OCI-LY1 (cell line): ENCODE measurements at regions not wholly inside any gene's neighbourhood (a gene's known extent, or its start where the extent isn't known, plus 50 kb on each side); places are given as distances from the start of the nearest gene placed in this dataset.
"Not testable (repeated sequence)": the region's sequence is repeated elsewhere in the genome, so short reads cannot be mapped to it uniquely, and the experiment has no call there.

Experiments
- H2AFZ ChIP-seq: fragments of 200-600 bp; sonication (generic), shearing (Covaris generic); 2 replicates; pipeline ENCODE4 v1.6.0; 2014; ENCODE audit warnings: antibody characterized with exemption, mild to moderate bottlenecking, low read length
- H3F3A ChIP-seq: fragments of 200-600 bp; sonication (generic), shearing (Covaris generic); 2 replicates; pipeline ENCODE4 v1.6.0; 2014; ENCODE audit warnings: mild to moderate bottlenecking, antibody characterized with exemption, low read length, moderate library complexity; ENCODE audit not compliant: insufficient read depth
- H3K27ac ChIP-seq: fragments of 200-600 bp; sonication (generic); 2 replicates; pipeline ENCODE4 v1.5.1; 2014; ENCODE audit warnings: low read length, mixed run types, mild to moderate bottlenecking, low read depth; ENCODE audit not compliant: poor library complexity, severe bottlenecking
- H3K27me3 ChIP-seq: fragments of 200-600 bp; sonication (generic); 2 replicates; pipeline ENCODE4 v1.6.0; 2014; ENCODE audit warnings: antibody characterized with exemption, mild to moderate bottlenecking, low read length, moderate library complexity; ENCODE audit not compliant: insufficient read depth
- H3K36me3 ChIP-seq: fragments of 200-600 bp; sonication (generic); 2 replicates; pipeline ENCODE4 v1.6.1; 2014; ENCODE audit warnings: mild to moderate bottlenecking, antibody characterized with exemption, low read length, moderate library complexity, mixed read lengths; ENCODE audit not compliant: insufficient read depth
- H3K4me1 ChIP-seq: fragments of 200-600 bp; sonication (generic); 2 replicates; pipeline ENCODE4 v1.5.1; 2014; ENCODE audit warnings: mild to moderate bottlenecking, low read length, moderate library complexity; ENCODE audit not compliant: insufficient read depth, severe bottlenecking
- H3K4me2 ChIP-seq: fragments of 200-600 bp; sonication (generic), shearing (Covaris generic); 2 replicates; pipeline ENCODE4 v1.6.1; 2014; ENCODE audit warnings: low read length
- H3K4me3 ChIP-seq: fragments of 200-600 bp; sonication (generic); 2 replicates; pipeline ENCODE4 v1.5.1; 2014; ENCODE audit warnings: low read length, low read depth, mild to moderate bottlenecking, mixed read lengths; ENCODE audit not compliant: poor library complexity, severe bottlenecking
- H3K79me2 ChIP-seq: fragments of 200-600 bp; shearing (Covaris generic); 2 replicates; pipeline ENCODE4 v1.6.1; 2016; ENCODE audit warnings: mixed run types, low read length, mixed read lengths; ENCODE audit not compliant: insufficient read depth
- H3K9ac ChIP-seq: fragments of 200-600 bp; sonication (generic), shearing (Covaris generic); 2 replicates; pipeline ENCODE4 v1.6.1; 2014; ENCODE audit warnings: mild to moderate bottlenecking, low read length, mixed read lengths
- H3K9me2 ChIP-seq: fragments of 200-600 bp; sonication (generic), shearing (Covaris generic); 2 replicates; pipeline ENCODE4 v1.6.1; 2014; ENCODE audit warnings: low read depth, mild to moderate bottlenecking, low read length, mixed read lengths
- H3K9me3 ChIP-seq: fragments of 200-600 bp; shearing (Covaris generic); 2 replicates; pipeline ENCODE4 v1.6.1; 2014; ENCODE audit warnings: low read length, mixed read lengths
- H4K20me1 ChIP-seq: fragments of 200-600 bp; sonication (generic), shearing (Covaris generic); 2 replicates; pipeline ENCODE4 v1.6.0; 2016; ENCODE audit warnings: mild to moderate bottlenecking, low read length; ENCODE audit not compliant: insufficient read depth
- CTCF ChIP-seq: fragments of 200-600 bp; sonication (generic), shearing (Covaris generic); IDR thresholded peaks from 2 replicates; pipeline ENCODE4 v1.5.1; 2017; ENCODE audit warnings: mild to moderate bottlenecking, antibody characterized with exemption, low read length, moderate library complexity, mixed read lengths
- EZH2 ChIP-seq: fragments of 200-600 bp; sonication (generic), shearing (Covaris generic); IDR thresholded peaks from 2 replicates; pipeline ENCODE4 v1.8.0; 2017; ENCODE audit warnings: borderline replicate concordance, mixed run types, mild to moderate bottlenecking, antibody characterized with exemption, low read length, moderate library complexity, mixed read lengths

- H3K36me3 ChIP-seq, result no peaks in the 10 kb centered on the region
- H3K9me3 ChIP-seq, result no peaks in the 10 kb centered on the region
- H3K9me2 ChIP-seq, result no peaks in the 10 kb centered on the region
- no peaks in the 10 kb centered on the region for H3F3A ChIP-seq
- H2AFZ ChIP-seq, result no peak overlapping the region
- TF ChIP-seq CTCF (no peak), EZH2 (no peak)
- H3K27me3 ChIP-seq, result no peaks in the 10 kb centered on the region
- no peaks in the 10 kb centered on the region for H3K79me2 ChIP-seq
- H4K20me1 ChIP-seq, result no peaks in the 10 kb centered on the region
- H3K27ac ChIP-seq, result no peak overlapping the region
- no peak overlapping the region for H3K4me3 ChIP-seq
- no peaks in the 10 kb centered on the region for H3K4me1 ChIP-seq
- no peak overlapping the region for H3K4me2 ChIP-seq
- no peak overlapping the region for H3K9ac ChIP-seq
Measured at GRCh38 chr12:66753810-66754209, 74.9 kb upstream of the GRIP1 start.

GRCh38 chr12:66755727-66756395, 77.0 kb upstream of the GRIP1 start:
- no peaks in the 10 kb centered on the region for H3K36me3 ChIP-seq
- H3K27me3 ChIP-seq, result no peaks in the 10 kb centered on the region
- TF ChIP-seq CTCF, result no peak
- no peak for TF ChIP-seq EZH2
- H3K9ac ChIP-seq, result no peak overlapping the region
- H3K27ac ChIP-seq, result no peak overlapping the region
- H3K4me3 ChIP-seq, result no peak overlapping the region
- H3F3A ChIP-seq, result no peaks in the 10 kb centered on the region
- H2AFZ ChIP-seq, result no peak overlapping the region
- no peaks in the 10 kb centered on the region for H3K9me3 ChIP-seq
- no peaks in the 10 kb centered on the region for H4K20me1 ChIP-seq
- no peak overlapping the region for H3K4me2 ChIP-seq
- H3K79me2 ChIP-seq, result no peaks in the 10 kb centered on the region
- no peaks in the 10 kb centered on the region for H3K4me1 ChIP-seq
- no peaks in the 10 kb centered on the region for H3K9me2 ChIP-seq

- Histone ChIP-seq H3K27ac (no peak overlapping the region), H3F3A (no peaks in the 10 kb centered on the region), H3K9me2 (no peaks in the 10 kb centered on the region), H3K79me2 (no peaks in the 10 kb centered on the region), H3K4me3 (no peak overlapping the region), H3K4me1 (no peaks in the 10 kb centered on the region), H3K9ac (no peak overlapping the region), H4K20me1 (no peaks in the 10 kb centered on the region), H3K9me3 (no peaks in the 10 kb centered on the region), H3K4me2 (no peak overlapping the region), H2AFZ (no peak overlapping the region), H3K27me3 (no peaks in the 10 kb centered on the region), H3K36me3 (no peaks in the 10 kb centered on the region)
- TF ChIP-seq EZH2 (no peak), CTCF (no peak)
Measured at GRCh38 chr12:66756631-66757030, 77.8 kb upstream of the GRIP1 start.

- not testable (repeated sequence) for H3K9me2 ChIP-seq, H3K9ac ChIP-seq, H3K4me3 ChIP-seq, H3K9me3 ChIP-seq, H4K20me1 ChIP-seq, H3F3A ChIP-seq, H3K4me1 ChIP-seq, H3K27ac ChIP-seq, H3K79me2 ChIP-seq, H3K36me3 ChIP-seq, H3K27me3 ChIP-seq, H2AFZ ChIP-seq, H3K4me2 ChIP-seq
Measured at GRCh38 chr12:66760122-66760521, 81.2 kb upstream of the GRIP1 start.
